ENCODE measurements at regions not wholly inside any gene's neighbourhood (a gene's known extent, or its start where the extent isn't known, plus 50 kb on each side); places are given as distances from the start of the nearest gene placed in this dataset.

DNA sequence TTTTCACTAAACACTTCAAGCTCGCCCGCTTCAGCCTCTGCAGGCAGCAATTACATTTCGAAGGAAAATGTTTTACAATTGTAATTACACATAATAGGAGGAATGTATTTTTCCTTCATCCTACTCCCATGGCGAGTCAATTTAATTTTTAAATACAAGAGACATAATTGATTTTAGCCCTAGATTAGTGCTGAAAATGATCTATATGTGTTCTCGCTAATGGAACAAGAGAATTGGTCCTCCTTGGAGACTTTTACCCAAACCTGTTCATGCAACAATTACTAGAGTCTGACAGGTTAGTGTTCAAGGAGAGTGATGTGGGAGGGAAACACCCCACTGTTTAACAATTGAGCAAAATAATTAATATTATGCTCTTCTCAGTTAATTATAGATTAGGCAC lies 509.4 kb upstream of the SETBP1 start:
- H3K9me3 Mint-ChIP-seq (ENCODE audit: low read depth, unreplicated experiment): no peaks in the 10 kb centered on the region
- no peak for DNase-seq
- intact Hi-C loops (cut with micrococcal nuclease; ENCODE audit: unreplicated experiment): no loop called here
- H3K27ac Mint-ChIP-seq (ENCODE audit: unreplicated experiment): no peak overlapping the region
- TF ChIP-seq, protein P1, sequence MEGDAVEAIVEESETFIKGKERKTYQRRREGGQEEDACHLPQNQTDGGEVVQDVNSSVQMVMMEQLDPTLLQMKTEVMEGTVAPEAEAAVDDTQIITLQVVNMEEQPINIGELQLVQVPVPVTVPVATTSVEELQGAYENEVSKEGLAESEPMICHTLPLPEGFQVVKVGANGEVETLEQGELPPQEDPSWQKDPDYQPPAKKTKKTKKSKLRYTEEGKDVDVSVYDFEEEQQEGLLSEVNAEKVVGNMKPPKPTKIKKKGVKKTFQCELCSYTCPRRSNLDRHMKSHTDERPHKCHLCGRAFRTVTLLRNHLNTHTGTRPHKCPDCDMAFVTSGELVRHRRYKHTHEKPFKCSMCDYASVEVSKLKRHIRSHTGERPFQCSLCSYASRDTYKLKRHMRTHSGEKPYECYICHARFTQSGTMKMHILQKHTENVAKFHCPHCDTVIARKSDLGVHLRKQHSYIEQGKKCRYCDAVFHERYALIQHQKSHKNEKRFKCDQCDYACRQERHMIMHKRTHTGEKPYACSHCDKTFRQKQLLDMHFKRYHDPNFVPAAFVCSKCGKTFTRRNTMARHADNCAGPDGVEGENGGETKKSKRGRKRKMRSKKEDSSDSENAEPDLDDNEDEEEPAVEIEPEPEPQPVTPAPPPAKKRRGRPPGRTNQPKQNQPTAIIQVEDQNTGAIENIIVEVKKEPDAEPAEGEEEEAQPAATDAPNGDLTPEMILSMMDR (IDR thresholded peaks at IDR 0.05; ENCODE audit: unreplicated experiment): no peak
- H3K27me3 Mint-ChIP-seq (ENCODE audit: unreplicated experiment): no peaks in the 10 kb centered on the region
- CTCF ChIA-PET: no interaction called here
- no TSS peak for BruUV-seq (replicated peaks)
- no peaks in the 10 kb centered on the region for H3K36me3 Mint-ChIP-seq (ENCODE audit: insufficient read depth, unreplicated experiment)
- H3K4me1 Mint-ChIP-seq (ENCODE audit: low read depth, unreplicated experiment): no peaks in the 10 kb centered on the region
- no peak overlapping the region for H3K4me3 Mint-ChIP-seq (ENCODE audit: low read depth, unreplicated experiment)

DNA sequence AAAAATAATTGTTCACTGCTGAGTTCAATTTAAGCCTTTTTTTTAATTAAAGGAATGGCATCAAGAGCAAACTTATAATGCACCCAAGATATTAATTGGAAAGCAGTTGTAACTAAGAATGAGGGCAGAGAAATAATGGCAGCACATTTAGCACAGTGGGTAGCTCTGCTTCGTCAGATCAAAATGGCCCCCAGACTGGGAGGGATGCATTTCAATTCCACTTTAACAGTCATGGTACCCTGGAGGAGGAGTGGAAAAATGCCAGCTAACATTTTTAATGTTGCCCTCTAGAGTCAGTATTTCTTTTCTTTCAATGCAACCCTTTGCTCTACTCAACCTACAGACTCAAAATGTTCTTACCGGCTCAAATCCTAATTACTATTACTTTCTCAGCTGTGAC lies 504.8 kb upstream of the SETBP1 start:
- intact Hi-C loops (cut with micrococcal nuclease; ENCODE audit: unreplicated experiment): no loop called here
- CTCF ChIA-PET: no interaction called here
- Mint-ChIP-seq H3K9me3 (ENCODE audit: low read depth, unreplicated experiment) (no peaks in the 10 kb centered on the region), H3K27ac (ENCODE audit: unreplicated experiment) (no peak overlapping the region), H3K27me3 (ENCODE audit: unreplicated experiment) (no peaks in the 10 kb centered on the region), H3K36me3 (ENCODE audit: insufficient read depth, unreplicated experiment) (no peaks in the 10 kb centered on the region), H3K4me3 (ENCODE audit: low read depth, unreplicated experiment) (no peak overlapping the region), H3K4me1 (ENCODE audit: low read depth, unreplicated experiment) (no peaks in the 10 kb centered on the region)
- no TSS peak for BruUV-seq (replicated peaks)
- TF ChIP-seq, protein P1 (IDR thresholded peaks at IDR 0.05; ENCODE audit: unreplicated experiment): no peak
- no peak for DNase-seq

DNA sequence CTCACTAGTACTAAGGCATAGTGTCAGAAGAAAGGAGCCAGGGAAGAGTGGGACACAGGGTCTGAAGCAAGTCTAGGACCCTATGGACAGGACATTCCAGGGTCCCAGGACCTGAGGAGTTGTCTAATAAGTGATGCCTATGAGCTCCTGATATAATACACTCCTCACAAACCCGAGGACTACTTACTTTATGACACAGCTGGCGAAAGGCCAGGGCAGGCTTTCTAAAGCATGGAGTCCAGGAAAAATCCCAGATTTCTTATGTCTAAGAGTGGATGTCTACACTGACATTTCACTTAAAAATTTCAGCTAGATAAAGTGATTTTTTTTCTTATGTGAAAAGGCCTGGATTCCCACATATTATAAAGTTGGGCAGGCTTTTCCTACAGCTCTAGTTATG lies 502.2 kb upstream of the SETBP1 start:
- no peak for DNase-seq
- BruUV-seq (replicated peaks): no TSS peak
- Mint-ChIP-seq H3K9me3 (ENCODE audit: low read depth, unreplicated experiment) (no peaks in the 10 kb centered on the region), H3K4me3 (ENCODE audit: low read depth, unreplicated experiment) (no peak overlapping the region), H3K27ac (ENCODE audit: unreplicated experiment) (no peak overlapping the region), H3K36me3 (ENCODE audit: insufficient read depth, unreplicated experiment) (no peaks in the 10 kb centered on the region), H3K27me3 (ENCODE audit: unreplicated experiment) (no peaks in the 10 kb centered on the region), H3K4me1 (ENCODE audit: low read depth, unreplicated experiment) (no peaks in the 10 kb centered on the region)
- intact Hi-C loops (cut with micrococcal nuclease; ENCODE audit: unreplicated experiment): no loop called here
- TF ChIP-seq, protein P1 (IDR thresholded peaks at IDR 0.05; ENCODE audit: unreplicated experiment): no peak
- CTCF ChIA-PET: no interaction called here

DNA sequence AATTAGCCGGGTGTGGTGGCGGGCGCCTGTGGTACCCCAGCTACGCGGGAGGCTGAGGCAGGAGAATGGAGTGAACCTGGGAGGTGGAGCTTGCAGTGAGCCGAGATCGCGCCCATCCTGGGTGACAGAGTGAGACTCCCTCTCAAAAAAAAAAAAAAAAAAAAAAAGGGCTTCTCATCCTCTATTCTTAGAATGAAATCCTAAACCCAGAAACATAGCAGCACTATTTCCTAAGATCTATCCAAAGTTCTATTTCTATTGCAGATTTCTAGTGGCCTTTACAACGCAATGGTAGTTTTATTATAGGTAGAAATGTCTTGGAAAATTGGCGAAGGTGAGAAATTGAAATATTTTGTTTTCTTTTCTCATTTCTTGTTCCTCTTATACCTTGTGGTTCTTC lies 501.0 kb upstream of the SETBP1 start:
- intact Hi-C loops (cut with micrococcal nuclease; ENCODE audit: unreplicated experiment): no loop called here
- Mint-ChIP-seq H3K27me3 (ENCODE audit: unreplicated experiment) (no peaks in the 10 kb centered on the region), H3K27ac (ENCODE audit: unreplicated experiment) (no peak overlapping the region), H3K36me3 (ENCODE audit: insufficient read depth, unreplicated experiment) (no peaks in the 10 kb centered on the region), H3K4me1 (ENCODE audit: low read depth, unreplicated experiment) (no peaks in the 10 kb centered on the region), H3K9me3 (ENCODE audit: low read depth, unreplicated experiment) (no peaks in the 10 kb centered on the region), H3K4me3 (ENCODE audit: low read depth, unreplicated experiment) (no peak overlapping the region)
- CTCF ChIA-PET: no interaction called here
- TF ChIP-seq, protein P1 (IDR thresholded peaks at IDR 0.05; ENCODE audit: unreplicated experiment): no peak
- DNase-seq: no peak
- no TSS peak for BruUV-seq (replicated peaks)

DNA sequence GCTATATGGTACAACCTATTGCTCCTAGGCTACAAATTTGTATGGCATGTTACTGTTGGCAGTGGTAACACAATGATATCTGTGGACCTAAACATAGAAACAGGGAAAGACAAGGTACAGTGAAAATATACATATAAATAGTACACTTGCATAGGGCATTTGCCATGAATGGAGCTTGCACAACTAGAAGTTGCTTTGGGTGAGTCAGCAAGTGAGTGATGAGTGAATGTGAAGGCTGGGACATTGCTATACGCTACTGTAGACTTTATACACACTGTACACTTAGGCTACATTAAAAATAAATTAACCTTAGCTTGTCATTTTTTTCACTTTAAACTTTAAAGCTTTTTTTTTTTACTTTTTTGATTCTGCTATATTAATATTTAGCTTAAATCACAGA lies 500.0 kb upstream of the SETBP1 start:
- no TSS peak for BruUV-seq (replicated peaks)
- TF ChIP-seq, protein P1 (IDR thresholded peaks at IDR 0.05; ENCODE audit: unreplicated experiment): no peak
- DNase-seq: no peak
- no peaks in the 10 kb centered on the region for H3K27me3 Mint-ChIP-seq (ENCODE audit: unreplicated experiment)
- H3K4me1 Mint-ChIP-seq (ENCODE audit: low read depth, unreplicated experiment): peaks cover 4% of the 10 kb centered on the region
- H3K4me3 Mint-ChIP-seq (ENCODE audit: low read depth, unreplicated experiment): no peak overlapping the region
- H3K27ac Mint-ChIP-seq (ENCODE audit: unreplicated experiment): no peak overlapping the region
- intact Hi-C loops (cut with micrococcal nuclease; ENCODE audit: unreplicated experiment): no loop called here
- H3K36me3 Mint-ChIP-seq (ENCODE audit: insufficient read depth, unreplicated experiment): no peaks in the 10 kb centered on the region
- H3K9me3 Mint-ChIP-seq (ENCODE audit: low read depth, unreplicated experiment): no peaks in the 10 kb centered on the region
- CTCF ChIA-PET: no interaction called here
